A172 (cell line): ENCODE measurements at regions not wholly inside any gene's neighbourhood (a gene's known extent, or its start where the extent isn't known, plus 50 kb on each side); places are given as distances from the start of the nearest gene placed in this dataset.
A peak's percentile ranks its signal among the peaks of the same experiment; 100 is the strongest.

Experiments used
- DNase-seq: peaks from one replicate; pipeline ENCODE4 v3.0.0-alpha.2; 2015; ENCODE audit warnings: low spot score

DNA sequence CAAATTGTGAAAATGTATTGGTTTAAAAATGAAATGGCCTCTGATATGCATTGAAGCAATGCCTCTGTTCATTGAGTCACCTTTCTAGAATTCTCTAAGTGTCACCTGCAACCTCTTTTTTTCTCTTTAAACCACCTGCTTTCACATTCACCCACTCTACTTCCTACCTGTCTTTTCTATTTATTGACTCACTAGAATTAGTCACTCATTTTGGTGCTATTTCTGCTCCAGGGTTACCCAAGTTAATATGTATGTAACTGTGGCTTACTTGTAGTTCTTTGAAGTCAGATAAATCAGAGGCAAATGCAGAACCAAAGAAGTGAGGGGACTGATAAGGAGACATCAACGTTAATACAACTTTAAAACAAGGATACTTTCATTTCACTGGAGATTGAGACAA lies 674.7 kb downstream of the CCSER2 start:
- no peak for DNase-seq

DNA sequence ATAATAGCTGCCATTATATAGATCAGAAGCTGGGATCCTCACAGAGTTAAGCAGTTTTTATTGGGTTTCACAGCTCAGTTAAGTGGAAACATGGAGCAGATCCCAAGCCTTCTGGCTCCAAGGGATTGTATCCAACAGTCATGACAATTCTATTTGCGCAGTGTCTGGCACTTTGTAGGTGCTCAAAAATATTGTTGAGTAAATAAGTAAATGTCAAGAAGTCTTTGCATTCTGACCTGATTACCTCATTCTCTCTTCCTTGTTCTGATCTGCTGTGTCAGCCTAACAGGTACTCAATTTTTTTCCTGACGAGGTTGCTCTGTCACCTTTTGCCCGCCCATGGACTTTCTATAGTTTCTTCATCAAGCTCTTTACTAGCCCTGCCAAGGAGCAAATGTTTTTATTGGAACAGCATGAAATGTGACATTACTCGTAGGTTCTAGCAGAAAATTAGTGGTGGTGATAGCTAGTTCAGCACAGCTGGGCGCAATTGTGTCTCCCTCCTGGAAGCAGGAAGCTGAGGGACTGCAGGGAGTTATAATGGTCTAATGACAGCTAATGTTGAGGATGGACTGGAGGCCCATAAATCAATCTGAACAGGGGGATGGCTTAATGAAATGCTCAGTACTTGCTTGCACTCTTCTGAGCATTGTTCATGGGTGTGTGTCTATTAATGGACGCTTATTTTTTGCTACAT lies 680.2 kb downstream of the CCSER2 start:
- no peak for DNase-seq

DNA sequence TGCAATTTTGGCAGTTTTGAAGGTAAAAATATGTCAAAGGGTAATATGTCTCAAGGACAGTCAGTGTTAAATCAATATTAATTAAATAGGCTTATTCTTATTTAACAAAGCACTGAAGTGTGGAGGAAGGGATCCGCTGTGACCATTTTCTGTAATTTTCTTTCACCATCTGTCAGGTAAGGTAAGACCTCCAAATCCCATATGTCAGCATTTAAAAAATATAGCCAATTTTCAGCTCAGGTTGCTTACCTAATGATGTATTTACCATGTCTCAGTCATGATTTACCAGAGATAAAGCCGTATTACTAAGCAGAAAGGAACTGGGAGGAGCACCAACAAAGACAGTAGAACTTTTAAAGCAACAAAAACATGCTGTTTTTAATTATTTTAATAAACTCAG lies 683.9 kb downstream of the CCSER2 start:
- no peak for DNase-seq

DNA sequence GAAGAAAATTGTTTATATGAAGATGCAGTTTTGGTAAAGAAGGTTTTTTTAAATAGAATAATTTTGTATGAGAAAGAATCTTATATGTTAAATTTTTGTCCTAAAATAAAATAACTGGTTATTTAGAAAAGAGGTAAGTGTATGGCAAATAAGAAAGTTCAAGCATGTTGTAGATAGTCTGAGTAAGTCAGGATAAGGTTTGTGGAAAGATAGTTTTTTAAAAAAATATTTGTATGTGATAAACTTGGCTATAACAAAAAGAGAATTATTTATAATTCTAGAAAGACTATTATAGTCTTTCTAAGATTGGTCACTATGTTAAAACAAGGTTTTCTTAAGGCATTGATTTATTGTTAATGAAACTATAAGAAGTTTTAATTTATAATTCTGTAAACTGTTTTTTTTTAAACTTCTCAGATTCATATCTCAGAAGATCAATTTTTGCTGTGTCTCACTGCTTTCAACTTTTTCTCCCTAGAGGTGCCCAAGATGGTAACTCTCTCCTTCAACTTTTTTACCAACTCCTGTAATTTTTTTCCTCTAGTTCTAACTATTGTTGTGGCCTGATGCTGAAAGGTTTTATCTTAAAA lies 698.6 kb downstream of the CCSER2 start:
- no peak for DNase-seq

DNA sequence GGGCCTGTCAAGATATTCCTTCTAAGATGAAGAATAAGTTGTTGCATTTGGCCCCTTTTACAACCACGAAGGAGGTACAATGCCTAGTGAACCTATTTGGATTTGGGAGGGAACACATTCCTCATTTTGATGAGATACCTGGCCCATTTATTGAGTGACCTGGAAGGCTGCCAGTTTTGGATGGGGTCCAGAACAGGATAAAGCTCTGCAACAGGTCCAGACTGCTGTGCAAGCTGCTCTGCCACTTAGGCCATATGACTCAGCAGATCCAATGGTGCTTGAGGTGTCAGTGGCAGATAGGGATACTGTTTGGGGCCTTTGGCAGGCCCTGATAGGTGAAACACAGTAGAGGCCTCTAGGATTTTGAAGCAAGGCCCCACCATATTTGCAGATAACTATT lies 704.6 kb downstream of the CCSER2 start:
- no peak for DNase-seq

DNA sequence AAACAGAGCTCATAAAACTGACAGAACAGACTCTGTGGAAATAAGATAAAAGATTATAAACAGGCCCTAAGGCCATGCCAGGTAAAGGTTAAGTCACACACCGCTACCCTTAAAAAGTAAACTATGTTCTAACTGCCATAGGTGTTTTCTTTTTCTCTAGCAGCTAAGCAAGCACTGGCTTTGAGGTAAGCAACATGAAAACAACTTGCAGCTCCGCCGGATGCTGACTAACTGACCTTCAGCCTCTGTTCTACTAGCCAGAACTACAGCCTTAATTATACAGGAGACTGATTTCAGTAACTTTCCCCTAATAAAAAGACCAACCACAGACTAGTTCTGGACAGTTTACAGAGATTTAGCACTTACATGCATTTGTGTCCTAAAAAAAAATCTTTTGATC lies 708.3 kb downstream of the CCSER2 start:
- no peak for DNase-seq

DNA sequence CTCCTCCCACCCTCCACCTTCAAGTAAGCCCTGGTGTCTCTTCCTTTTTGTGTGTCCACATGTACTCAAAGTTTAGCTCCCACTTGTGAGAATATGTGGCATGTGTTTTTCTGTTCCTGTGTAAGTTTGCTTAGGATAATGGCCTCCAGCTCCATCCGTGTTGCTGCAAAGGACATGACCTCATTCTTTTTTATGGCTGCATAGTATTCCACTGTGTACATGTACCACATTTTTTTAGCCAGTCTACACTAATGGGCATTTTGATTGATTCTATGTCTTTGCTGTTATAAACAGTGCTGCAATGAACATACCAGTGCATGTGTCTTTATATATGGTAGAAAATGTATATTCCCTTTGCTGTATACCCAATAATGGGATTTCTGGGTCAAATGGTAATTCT lies 710.9 kb downstream of the CCSER2 start:
- DNase-seq = no peak

DNA sequence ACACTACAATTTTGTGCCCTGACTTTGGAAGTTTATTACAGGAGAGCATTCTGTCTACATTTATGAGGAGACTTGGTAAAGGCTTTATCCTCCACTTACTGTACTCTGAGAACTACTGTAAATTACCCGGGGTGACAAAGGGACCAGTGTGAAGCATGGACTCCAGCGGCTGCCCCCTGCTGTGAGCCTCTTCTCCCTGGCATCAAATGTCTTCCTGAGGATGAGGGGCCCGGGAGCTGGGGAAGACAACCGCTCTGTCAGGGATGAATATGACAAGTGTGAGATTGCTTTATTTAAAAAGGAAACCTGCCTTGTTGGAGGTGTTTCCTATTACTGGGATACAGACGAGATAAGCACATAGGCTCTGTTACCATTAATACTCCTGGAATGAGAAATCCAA lies 714.8 kb downstream of the CCSER2 start:
- no peak for DNase-seq

DNA sequence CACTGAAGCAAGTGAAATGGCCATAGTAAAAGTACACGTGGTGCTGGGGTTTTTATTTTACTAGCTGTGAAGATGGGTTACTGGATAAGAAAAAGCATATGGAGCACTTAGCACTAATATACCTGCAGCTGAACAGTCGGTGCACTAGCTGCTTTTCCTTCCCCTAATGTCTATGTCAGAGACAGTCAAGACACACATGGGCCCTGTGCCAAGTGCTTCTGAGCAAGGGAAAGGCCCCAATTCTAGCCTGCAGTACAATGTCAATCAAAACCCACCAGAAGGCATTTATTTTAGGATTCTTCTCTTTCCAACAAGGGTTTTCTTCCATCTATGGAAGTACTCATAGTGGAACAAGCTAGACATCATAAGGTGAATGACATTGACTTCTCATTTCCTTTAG lies 716.7 kb downstream of the CCSER2 start:
- DNase-seq = no peak

DNA sequence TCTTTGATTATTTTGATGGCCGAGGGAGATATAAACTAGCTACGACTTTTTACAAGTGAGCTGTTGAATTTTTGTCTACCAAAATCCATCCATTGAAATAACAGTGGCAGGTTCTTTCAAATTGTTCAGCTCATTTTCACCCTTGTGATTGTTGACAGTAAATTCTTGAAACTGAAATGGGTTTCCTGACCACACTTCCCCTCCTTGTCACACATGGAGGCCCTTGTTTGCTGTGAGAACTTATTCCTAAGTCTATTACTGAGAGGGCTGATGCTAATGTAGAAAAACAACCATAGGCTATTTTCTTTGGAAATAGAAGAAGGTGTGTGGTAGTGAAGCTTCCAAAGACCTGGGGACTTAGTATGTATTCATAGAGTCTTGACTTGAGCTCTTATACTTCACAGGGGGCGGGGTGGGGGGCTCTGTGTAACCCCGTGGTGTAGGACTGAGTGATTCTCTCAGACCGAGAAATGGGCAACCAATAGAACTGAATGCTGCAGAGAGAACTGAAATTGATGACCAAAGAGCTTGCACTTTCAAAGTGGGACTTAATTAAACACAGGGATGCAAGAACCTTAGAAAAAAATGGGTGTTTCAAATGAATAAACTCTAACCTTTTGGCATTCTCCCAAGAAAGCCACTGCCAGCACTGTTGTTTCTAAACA lies 718.9 kb downstream of the CCSER2 start:
- DNase-seq = no peak

DNA sequence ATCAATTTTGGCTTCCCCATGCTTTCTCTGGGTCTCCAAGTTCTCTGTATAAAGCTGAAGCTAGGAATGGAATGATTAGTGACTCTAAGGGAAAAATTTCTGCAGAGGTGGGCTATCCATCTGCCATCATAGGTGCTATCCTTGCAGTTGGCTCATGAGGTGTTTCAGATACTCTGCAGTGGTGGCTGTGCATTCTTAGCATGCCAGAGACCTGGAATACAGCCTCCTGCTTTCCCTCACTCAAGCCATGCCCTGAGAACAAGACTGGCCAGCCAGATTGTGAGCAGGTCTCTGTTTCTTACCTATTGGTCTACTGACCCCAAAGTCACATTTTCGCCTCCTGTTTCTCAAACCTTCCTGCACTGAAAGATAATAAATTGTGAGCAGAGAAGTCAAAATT lies 719.6 kb downstream of the CCSER2 start:
- no peak for DNase-seq

DNA sequence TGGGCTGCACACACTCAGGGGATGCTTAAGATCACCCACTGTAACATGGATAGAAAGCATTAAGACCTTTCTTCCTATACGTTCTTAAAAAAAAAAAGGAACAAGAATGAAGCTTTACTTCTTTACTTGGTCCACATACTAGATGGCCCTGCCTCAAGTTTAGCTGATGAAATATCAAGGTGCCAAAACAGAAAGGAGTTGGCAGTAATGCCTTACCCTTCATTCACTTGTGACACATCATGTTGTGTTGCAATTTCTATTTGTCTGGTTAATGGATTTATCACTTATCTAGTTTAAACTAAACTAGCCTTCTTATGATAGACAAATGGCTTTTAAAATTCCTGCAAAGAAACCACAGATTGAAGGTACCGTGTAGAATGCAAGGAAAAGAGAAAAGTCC lies 720.3 kb downstream of the CCSER2 start:
- DNase-seq = no peak

DNA sequence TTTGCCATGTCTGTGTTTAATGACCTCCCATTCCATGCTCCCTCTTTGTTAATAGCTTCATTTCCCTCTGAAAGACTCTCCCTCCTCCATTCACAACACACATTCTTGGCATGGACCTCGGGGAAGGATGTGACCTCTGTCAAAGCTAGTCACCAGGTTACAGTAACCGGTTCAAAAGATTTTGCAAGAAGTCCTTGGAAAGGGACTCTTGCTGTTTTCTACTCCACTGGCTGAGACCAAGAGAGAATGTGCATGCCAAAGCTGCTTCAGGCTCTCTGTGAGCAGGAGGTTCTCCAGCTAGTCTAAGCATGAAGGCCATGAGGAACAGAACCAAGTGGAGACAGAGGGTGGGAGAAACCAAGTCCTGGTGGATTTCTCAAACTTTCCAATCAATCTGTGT lies 732.6 kb downstream of the CCSER2 start:
- no peak for DNase-seq

DNA sequence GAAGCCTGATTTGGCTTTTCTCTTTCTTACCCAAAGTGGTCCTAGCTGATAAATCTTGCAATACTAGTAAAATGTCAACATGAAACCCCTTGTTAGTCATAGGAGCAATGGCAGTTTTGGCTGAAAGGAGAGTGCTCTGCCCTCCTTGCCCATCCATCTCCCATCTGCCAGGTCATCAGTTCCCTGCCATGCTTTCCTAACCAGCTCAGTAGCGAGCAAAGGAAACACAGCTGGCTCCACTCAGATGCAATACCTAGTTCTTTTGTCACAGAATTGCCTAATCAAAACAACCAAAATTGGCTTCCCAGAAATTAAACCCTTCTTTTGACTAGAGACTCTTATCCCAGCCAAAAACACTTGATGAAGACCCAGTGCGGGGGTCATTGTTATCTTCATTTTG lies 733.0 kb downstream of the CCSER2 start:
- DNase-seq = no peak

DNA sequence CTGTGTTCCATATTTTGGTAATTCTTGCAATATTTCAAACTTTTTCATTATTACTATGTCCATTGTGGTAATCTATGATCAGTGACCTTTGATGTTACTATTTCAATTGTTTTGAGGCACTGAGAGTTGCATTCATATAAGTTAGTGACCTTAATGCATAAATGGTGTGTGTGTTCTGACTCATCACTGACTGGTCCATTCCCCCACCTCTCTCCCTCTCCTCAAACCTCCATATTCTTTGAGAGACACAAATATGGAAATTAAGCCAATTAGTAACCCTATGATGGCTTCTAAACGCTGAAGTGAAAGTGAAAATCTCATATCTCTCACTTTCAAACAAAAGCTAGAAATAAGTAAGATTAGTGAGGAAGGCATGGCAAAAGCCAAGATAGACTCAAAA lies 739.6 kb downstream of the CCSER2 start:
- DNase-seq = no peak

DNA sequence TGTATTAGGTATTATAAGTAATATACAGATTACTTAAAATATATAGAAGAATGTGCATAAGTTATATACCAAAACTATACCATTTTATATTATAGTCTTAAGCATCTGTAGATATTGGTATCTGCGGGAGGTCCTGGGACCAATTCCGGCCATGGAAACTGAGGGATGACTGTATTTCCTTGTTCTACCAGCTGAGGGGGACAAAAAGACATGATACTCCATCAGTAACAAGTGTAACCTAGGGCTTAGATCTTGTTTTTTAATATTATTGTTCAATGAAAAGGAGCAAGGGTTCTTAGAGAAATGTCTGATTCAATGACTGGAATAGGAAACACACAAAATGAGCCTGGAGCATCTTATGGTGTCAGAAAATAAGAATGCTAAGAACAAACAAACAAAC lies 752.5 kb downstream of the CCSER2 start:
- DNase-seq = no peak

DNA sequence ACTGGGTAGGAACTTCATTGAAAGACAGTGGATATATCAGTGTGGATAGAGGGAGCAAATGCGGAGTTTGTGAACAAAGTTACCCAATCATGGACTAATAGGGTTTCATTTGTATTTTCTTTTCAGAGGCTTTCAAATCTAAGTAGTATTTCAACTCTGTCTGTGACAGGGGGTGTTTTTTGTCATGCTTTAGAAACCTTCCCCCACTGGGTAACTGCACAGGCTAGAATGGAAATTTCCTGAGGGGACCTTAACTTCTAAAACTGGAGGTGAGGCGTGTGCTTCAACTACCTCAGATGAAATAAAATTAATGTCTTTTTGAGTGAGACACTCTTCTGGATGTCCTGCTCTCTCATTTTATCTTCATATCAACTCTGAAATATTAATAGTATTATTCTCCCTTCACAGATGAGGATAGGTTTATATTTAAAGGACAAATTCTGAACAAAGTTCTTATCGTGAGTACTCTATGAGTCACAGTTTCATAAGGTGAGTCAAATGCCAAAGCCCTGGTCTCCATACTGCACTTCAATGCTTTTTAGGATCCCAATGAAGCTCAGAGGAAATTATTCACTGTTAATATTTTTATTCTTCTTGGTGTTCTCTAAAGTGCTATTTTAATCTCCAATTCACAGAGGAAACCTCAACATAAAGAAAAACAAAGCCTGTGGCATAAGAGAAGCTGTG lies 770.6 kb downstream of the CCSER2 start:
- no peak for DNase-seq

DNA sequence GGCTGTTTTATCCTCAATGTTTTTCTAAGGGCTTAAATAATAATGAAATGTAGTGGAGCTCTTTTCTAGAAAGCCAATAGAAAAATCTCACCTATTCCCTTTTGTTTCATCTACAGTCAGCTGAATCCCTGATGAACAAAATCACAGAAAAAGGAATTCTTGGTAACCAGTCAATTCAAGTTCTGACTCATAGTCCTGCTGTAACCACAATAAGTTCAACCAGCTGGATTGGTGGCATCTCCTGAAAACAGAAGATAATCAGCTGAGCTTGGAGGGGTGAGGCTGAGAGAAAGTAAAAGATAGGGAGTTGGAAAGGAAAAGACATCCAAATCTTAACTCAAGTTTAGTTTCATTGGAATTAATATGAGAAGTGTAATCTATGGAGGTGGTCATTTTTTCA lies 772.1 kb downstream of the CCSER2 start:
- peak; percentile 36 for DNase-seq

DNA sequence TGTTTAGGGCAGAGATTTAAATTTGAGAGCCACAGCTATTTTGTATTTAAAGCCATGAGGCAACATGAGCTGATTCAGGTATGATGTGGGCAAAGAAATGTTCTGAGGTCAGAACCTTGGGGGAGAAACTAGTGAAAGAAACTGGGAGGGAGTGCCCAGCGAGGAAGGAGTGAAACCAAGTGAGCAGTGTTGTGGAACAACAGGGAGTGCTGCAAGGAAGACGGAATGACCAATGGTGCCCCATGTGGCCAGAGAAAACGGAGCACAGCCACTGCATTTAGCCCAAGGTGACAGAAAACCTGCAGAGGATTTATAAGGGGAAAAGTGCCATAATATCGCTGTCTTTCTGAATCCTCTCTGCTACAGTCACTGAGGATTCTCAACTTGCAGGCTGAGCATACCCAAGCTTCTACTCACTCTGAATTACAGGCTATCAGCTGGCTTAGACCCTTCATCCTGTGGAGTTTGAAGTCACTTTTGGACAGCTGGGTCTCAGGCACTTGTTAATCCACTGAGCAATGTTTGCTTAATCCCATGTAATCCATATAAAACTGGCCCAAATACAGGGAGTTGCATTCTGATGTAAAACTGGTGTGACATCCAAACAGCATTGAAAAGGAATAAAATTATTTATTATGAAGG lies 777.3 kb downstream of the CCSER2 start:
- no peak for DNase-seq

DNA sequence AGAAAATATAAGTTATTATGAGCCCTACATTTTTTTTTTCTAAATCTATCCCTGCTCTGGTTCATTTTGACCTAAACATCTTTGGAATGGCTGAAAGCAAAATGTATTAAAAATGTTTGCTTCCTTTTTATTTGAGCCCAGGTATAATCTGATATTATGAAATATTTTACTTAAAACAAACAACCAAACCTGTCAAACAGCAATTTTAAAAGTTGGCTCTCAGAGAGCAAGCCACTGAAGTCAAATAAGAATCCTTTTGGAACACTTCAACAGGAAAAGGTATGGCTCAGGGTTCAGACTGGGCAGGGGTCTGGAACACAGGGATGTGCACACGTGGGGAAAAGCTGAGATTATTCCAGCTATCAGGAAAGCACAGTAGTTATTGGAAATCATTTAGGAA lies 782.9 kb downstream of the CCSER2 start:
- no peak for DNase-seq

DNA sequence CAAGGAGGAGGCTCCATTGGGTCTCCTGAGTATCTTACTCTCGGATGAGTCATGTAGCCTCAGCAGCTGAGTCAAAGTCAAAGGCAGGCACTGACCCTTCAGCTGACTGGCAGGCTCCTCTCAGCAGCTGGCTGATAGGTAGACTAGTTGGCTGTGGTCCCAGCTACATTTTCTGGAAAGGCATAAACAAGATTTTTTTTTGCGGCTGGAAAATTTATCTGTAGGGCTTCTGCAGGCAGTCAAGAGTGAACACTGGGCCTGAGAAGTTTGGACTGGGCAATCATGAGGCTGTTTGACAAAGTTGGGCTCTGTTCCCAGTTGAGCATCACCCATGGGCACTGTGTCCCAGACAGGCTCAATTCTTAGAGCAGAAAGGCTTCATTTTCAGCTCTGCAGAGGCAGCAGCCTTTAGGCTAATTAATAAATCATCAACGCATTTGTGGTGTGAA lies 796.2 kb downstream of the CCSER2 start:
- DNase-seq = peak; percentile 77

DNA sequence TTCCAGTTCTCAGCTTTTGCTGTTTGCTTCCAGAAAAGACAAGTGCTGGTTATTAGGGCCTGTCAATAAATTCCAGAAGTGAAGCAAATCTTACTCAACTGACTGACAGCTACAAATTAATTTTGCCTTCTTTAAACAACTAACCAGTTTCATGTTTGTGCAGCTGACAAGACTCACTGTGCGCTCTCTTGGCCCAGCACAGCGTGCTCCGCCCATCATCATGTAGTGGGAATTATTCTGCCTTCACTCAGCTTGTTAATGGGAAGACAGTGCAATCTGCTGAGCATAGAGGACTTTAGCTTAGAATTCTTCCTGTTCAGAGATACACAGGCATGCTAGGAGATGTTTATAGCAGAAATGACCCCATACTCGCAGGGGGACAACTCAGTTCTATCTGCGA lies 808.9 kb downstream of the CCSER2 start:
- DNase-seq = no peak
